ENCODE measurements at regions not wholly inside any gene's neighbourhood (a gene's known extent, or its start where the extent isn't known, plus 50 kb on each side); places are given as distances from the start of the nearest gene placed in this dataset.

- FAIRE-seq = no peak
- Histone ChIP-seq H3K36me3 (ENCODE audit: control insufficient read depth in 2 of 4, insufficient read depth in 4 of 4, low read length in 3 of 4) (no peaks in the 10 kb centered on the region), H3K4me1 (replicated peaks in 1 of 4; ENCODE audit: control insufficient read depth in 3 of 4, insufficient read depth in 4 of 4, low read length in 3 of 4) (no peaks in the 10 kb centered on the region)
- TF ChIP-seq CEBPB (IDR thresholded peaks at IDR 0.05; ENCODE audit: low read depth, low read length) (no peak; the same call in 1 of the 2 replicates), TAF7 (optimal IDR thresholded peaks at IDR 0.05; ENCODE audit: borderline replicate concordance, low read depth, low read length) (no peak), EGR1 (IDR thresholded peaks at IDR 0.05; ENCODE audit: borderline replicate concordance, low read depth, low read length) (no peak), POU5F1 (IDR thresholded peaks at IDR 0.05; ENCODE audit: low read depth, low read length) (no peak)
These were observed 390.9 kb downstream of the TMEM114 start for GRCh38 chr16:8199390-8199789.

More at GRCh38 chr16:8199390-8199789, 390.9 kb downstream of the TMEM114 start:
- Histone ChIP-seq H3K18ac (ENCODE audit: extremely low read depth, low read length) (no peak overlapping the region), H3K79me2 (ENCODE audit: control insufficient read depth in 1 of 2, insufficient read depth in 2 of 2, low read length in 2 of 2) (no peaks in the 10 kb centered on the region), H4K5ac (ENCODE audit: insufficient read length, low read depth, low read length) (no peak overlapping the region), H3K27me3 (replicated peaks in 1 of 4; ENCODE audit: control insufficient read depth in 3 of 4, extremely low read depth in 1 of 4, insufficient read depth in 3 of 4, low read length in 3 of 4) (no peaks in the 10 kb centered on the region; a peak in 1 of 7 replicates), H3K23me2 (ENCODE audit: low read depth, low read length) (no peaks in the 10 kb centered on the region), H3K23ac (ENCODE audit: insufficient read length) (no peak overlapping the region), H2AK5ac (ENCODE audit: low read depth, low read length) (no peak overlapping the region), H3K14ac (ENCODE audit: insufficient read length) (no peak overlapping the region), H2BK120ac (replicated peaks; ENCODE audit: low read depth, low read length) (no peak overlapping the region), H4K20me1 (replicated peaks in 1 of 2; ENCODE audit: control insufficient read depth in 1 of 2, insufficient read depth in 2 of 2, low read length in 2 of 2) (no peaks in the 10 kb centered on the region), H3K27ac (ENCODE audit: low read depth, low read length) (no peak overlapping the region), H3K9ac (replicated peaks in 1 of 4; ENCODE audit: extremely low read depth in 1 of 4, low read depth in 3 of 4, low read length in 3 of 4) (no peak overlapping the region), H2BK5ac (ENCODE audit: low read depth, low read length) (0 out of 2 replicates have a peak overlapping the region, but pooled peaks have one; percentile 16), H3K4ac (replicated peaks; ENCODE audit: insufficient read length, low read depth, low read length) (no peak overlapping the region), H3K4me2 (ENCODE audit: insufficient read depth in 1 of 2, low read depth in 2 of 2, low read length in 2 of 2) (no peak overlapping the region), H2BK20ac (ENCODE audit: low read length) (no peak overlapping the region), H2BK15ac (ENCODE audit: low read length) (no peak overlapping the region), H3K9me3 (ENCODE audit: insufficient read depth in 2 of 2, low read depth in 1 of 2, low read length in 1 of 2) (peaks cover 13 to 16% of the 10 kb centered on the region in 2 experiments), H4K8ac (ENCODE audit: extremely low read depth, insufficient read depth, low read length) (no peak overlapping the region), H3K4me3 (ENCODE audit: extremely low read depth in 1 of 4, insufficient read depth in 2 of 4, low read depth in 3 of 4, low read length in 4 of 4) (no peak overlapping the region), H2AFZ (ENCODE audit: low read length) (no peak overlapping the region), H3K56ac (replicated peaks; ENCODE audit: insufficient read length, low read depth, low read length) (no peak overlapping the region), H2BK12ac (ENCODE audit: low read depth, low read length) (0 out of 2 replicates have a peak overlapping the region, but pooled peaks have one; percentile 31), H3K79me1 (ENCODE audit: low read depth, low read length) (no peaks in the 10 kb centered on the region), H4K91ac (replicated peaks; ENCODE audit: insufficient read length, low read length) (no peak overlapping the region)
- 73% methylated on average over 5 of the region's 5 CpGs; no CpG with 5 or more reads in 1 of the 2 experiments for WGBS, 2 experiments (ENCODE audit: extremely low coverage in 1 of 2, insufficient coverage in 1 of 2, insufficient read length in 1 of 2, insufficient replicate concordance in 2 of 2, low coverage in 1 of 2, low lambda C conversion rate in 2 of 2, missing lambda C conversion rate in 1 of 2)
- ChIA-PET POLR2A (ENCODE audit: partially characterized antibody) (no interaction called here), CTCF (ENCODE audit: partially characterized antibody) (interaction anchor here (0.6 to 1.5 kb wide), 2 partner anchors 174 to 794 kb away, joined by 3 to 6 read pairs; no protein-coding TSS in a partner anchor)
- DNase-seq (ENCODE audit: low read depth in 1 of 2, low spot score in 2 of 2) = no peak
